ENCODE measurements at regions not wholly inside any gene's neighbourhood (a gene's known extent, or its start where the extent isn't known, plus 50 kb on each side); places are given as distances from the start of the nearest gene placed in this dataset.

GRCh38 chr13:71021825-71022422, 845.1 kb downstream of the DACH1 start:
- H3K4me1 Mint-ChIP-seq, result no peaks in the 10 kb centered on the region
- no peaks in the 10 kb centered on the region for H3K36me3 ChIP-seq (ENCODE audit: control insufficient read depth in 2 of 2, extremely low read depth in 1 of 2, insufficient read depth in 1 of 2, low read length in 1 of 2)
- H3K4me3 ChIP-seq (ENCODE audit: control insufficient read depth in 1 of 2, extremely low read depth in 1 of 2, low read length in 1 of 2), result no peak overlapping the region
- H3K27me3 Mint-ChIP-seq, result no peaks in the 10 kb centered on the region
- no peaks in the 10 kb centered on the region for H3K4me1 ChIP-seq (ENCODE audit: control insufficient read depth in 1 of 2, extremely low read depth in 1 of 2, insufficient read depth in 2 of 2, low read length in 2 of 2)
- no peak overlapping the region for H3K27ac ChIP-seq (ENCODE audit: low read length)
- no peak overlapping the region for H3K27ac Mint-ChIP-seq
- DNase-seq (no peak), ATAC-seq (replicated peaks in 1 of 4) (no peak)
- H3K36me3 Mint-ChIP-seq, result no peaks in the 10 kb centered on the region
- 54% methylated on average over 6 of the region's 10 CpGs for WGBS (ENCODE audit: insufficient coverage)
- H3K9me3 Mint-ChIP-seq, result peaks cover 6 to 21% (median 8%) of the 10 kb centered on the region in 3 donors
- ChIA-PET CTCF (no interaction called here), POLR2A (interaction anchor here in 1 of 2 donors (0.6 kb wide), 1 partner anchor 36 kb away, joined by 3 read pairs; no protein-coding TSS in a partner anchor)
- H3K4me3 Mint-ChIP-seq, result no peak overlapping the region
- H3K9me3 ChIP-seq, result no peaks in the 10 kb centered on the region
- H3K27me3 ChIP-seq (replicated peaks in 1 of 2; ENCODE audit: control insufficient read depth in 2 of 2, extremely low read depth in 1 of 2, insufficient read depth in 2 of 2, low read length in 1 of 2), result no peaks in the 10 kb centered on the region

- POLR2A ChIA-PET, result no interaction called here
- DNase-seq, result no peak
- Mint-ChIP-seq H3K36me3 (no peaks in the 10 kb centered on the region), H3K9me3 (peaks cover 1 to 15% (median 8%) of the 10 kb centered on the region in 3 donors), H3K27ac (no peak overlapping the region), H3K27me3 (no peaks in the 10 kb centered on the region), H3K4me1 (no peaks in the 10 kb centered on the region), H3K4me3 (no peak overlapping the region)
- no peaks in the 10 kb centered on the region for H3K4me1 ChIP-seq (ENCODE audit: control insufficient read depth in 1 of 2, extremely low read depth in 1 of 2, insufficient read depth in 2 of 2, low read length in 2 of 2)
- WGBS (ENCODE audit: insufficient coverage), result no CpG with 5 or more reads among the region's 1 CpG
- no peaks in the 10 kb centered on the region for H3K27me3 ChIP-seq (replicated peaks in 1 of 2; ENCODE audit: control insufficient read depth in 2 of 2, extremely low read depth in 1 of 2, insufficient read depth in 2 of 2, low read length in 1 of 2)
- H3K4me3 ChIP-seq (ENCODE audit: control insufficient read depth in 1 of 2, extremely low read depth in 1 of 2, low read length in 1 of 2), result no peak overlapping the region
- no peaks in the 10 kb centered on the region for H3K9me3 ChIP-seq
- no peaks in the 10 kb centered on the region for H3K36me3 ChIP-seq (ENCODE audit: control insufficient read depth in 2 of 2, extremely low read depth in 1 of 2, insufficient read depth in 1 of 2, low read length in 1 of 2)
- no peak overlapping the region for H3K27ac ChIP-seq (ENCODE audit: low read length)
- CTCF ChIA-PET, result no interaction called here
- ATAC-seq (replicated peaks in 1 of 4), result no peak
Measured at GRCh38 chr13:71018995-71019394, 848.0 kb downstream of the DACH1 start.

GRCh38 chr13:71018544-71018943, 848.5 kb downstream of the DACH1 start:
- DNase-seq (no peak), ATAC-seq (replicated peaks in 1 of 4) (no peak)
- Histone ChIP-seq H3K27ac (ENCODE audit: low read length) (no peak overlapping the region), H3K36me3 (ENCODE audit: control insufficient read depth in 2 of 2, extremely low read depth in 1 of 2, insufficient read depth in 1 of 2, low read length in 1 of 2) (no peaks in the 10 kb centered on the region), H3K27me3 (replicated peaks in 1 of 2; ENCODE audit: control insufficient read depth in 2 of 2, extremely low read depth in 1 of 2, insufficient read depth in 2 of 2, low read length in 1 of 2) (no peaks in the 10 kb centered on the region), H3K4me3 (ENCODE audit: control insufficient read depth in 1 of 2, extremely low read depth in 1 of 2, low read length in 1 of 2) (no peak overlapping the region), H3K9me3 (no peaks in the 10 kb centered on the region), H3K4me1 (ENCODE audit: control insufficient read depth in 1 of 2, extremely low read depth in 1 of 2, insufficient read depth in 2 of 2, low read length in 2 of 2) (no peaks in the 10 kb centered on the region)
- no peak overlapping the region for H3K27ac Mint-ChIP-seq
- H3K9me3 Mint-ChIP-seq, result peaks cover 1 to 15% (median 8%) of the 10 kb centered on the region in 3 donors
- CTCF ChIA-PET, result no interaction called here
- POLR2A ChIA-PET, result no interaction called here
- no peak overlapping the region for H3K4me3 Mint-ChIP-seq
- H3K36me3 Mint-ChIP-seq, result no peaks in the 10 kb centered on the region
- H3K4me1 Mint-ChIP-seq, result no peaks in the 10 kb centered on the region
- no peaks in the 10 kb centered on the region for H3K27me3 Mint-ChIP-seq

GRCh38 chr13:71017607-71018006, 849.4 kb downstream of the DACH1 start:
- Histone ChIP-seq H3K9me3 (no peaks in the 10 kb centered on the region), H3K4me1 (ENCODE audit: control insufficient read depth in 1 of 2, extremely low read depth in 1 of 2, insufficient read depth in 2 of 2, low read length in 2 of 2) (no peaks in the 10 kb centered on the region), H3K27ac (ENCODE audit: low read length) (no peak overlapping the region), H3K4me3 (ENCODE audit: control insufficient read depth in 1 of 2, extremely low read depth in 1 of 2, low read length in 1 of 2) (no peak overlapping the region), H3K36me3 (ENCODE audit: control insufficient read depth in 2 of 2, extremely low read depth in 1 of 2, insufficient read depth in 1 of 2, low read length in 1 of 2) (no peaks in the 10 kb centered on the region), H3K27me3 (replicated peaks in 1 of 2; ENCODE audit: control insufficient read depth in 2 of 2, extremely low read depth in 1 of 2, insufficient read depth in 2 of 2, low read length in 1 of 2) (no peaks in the 10 kb centered on the region)
- no peak for ATAC-seq (replicated peaks in 1 of 4)
- H3K4me3 Mint-ChIP-seq, result no peak overlapping the region
- H3K27me3 Mint-ChIP-seq, result no peaks in the 10 kb centered on the region
- ChIA-PET CTCF (no interaction called here), POLR2A (no interaction called here)
- no peak overlapping the region for H3K27ac Mint-ChIP-seq
- H3K4me1 Mint-ChIP-seq, result no peaks in the 10 kb centered on the region
- peaks cover 1 to 15% (median 8%) of the 10 kb centered on the region in 3 donors for H3K9me3 Mint-ChIP-seq
- H3K36me3 Mint-ChIP-seq, result no peaks in the 10 kb centered on the region
- no CpG with 5 or more reads among the region's 1 CpG for WGBS (ENCODE audit: insufficient coverage)
- no peak for DNase-seq

GRCh38 chr13:71015516-71015915, 851.5 kb downstream of the DACH1 start:
- ATAC-seq (replicated peaks in 1 of 4) (no peak), DNase-seq (no peak)
- Mint-ChIP-seq H3K4me3 (no peak overlapping the region), H3K27me3 (no peaks in the 10 kb centered on the region), H3K9me3 (peaks cover 1 to 8% (median 4%) of the 10 kb centered on the region in 3 donors), H3K27ac (no peak overlapping the region), H3K36me3 (no peaks in the 10 kb centered on the region), H3K4me1 (no peaks in the 10 kb centered on the region)
- ChIA-PET POLR2A (no interaction called here), CTCF (no interaction called here)
- Histone ChIP-seq H3K4me3 (ENCODE audit: control insufficient read depth in 1 of 2, extremely low read depth in 1 of 2, low read length in 1 of 2) (no peak overlapping the region), H3K36me3 (ENCODE audit: control insufficient read depth in 2 of 2, extremely low read depth in 1 of 2, insufficient read depth in 1 of 2, low read length in 1 of 2) (no peaks in the 10 kb centered on the region), H3K27ac (ENCODE audit: low read length) (no peak overlapping the region), H3K4me1 (ENCODE audit: control insufficient read depth in 1 of 2, extremely low read depth in 1 of 2, insufficient read depth in 2 of 2, low read length in 2 of 2) (no peaks in the 10 kb centered on the region), H3K27me3 (replicated peaks in 1 of 2; ENCODE audit: control insufficient read depth in 2 of 2, extremely low read depth in 1 of 2, insufficient read depth in 2 of 2, low read length in 1 of 2) (no peaks in the 10 kb centered on the region), H3K9me3 (no peaks in the 10 kb centered on the region)
- no CpG with 5 or more reads among the region's 2 CpGs for WGBS (ENCODE audit: insufficient coverage)

GRCh38 chr13:71015021-71015420, 852.0 kb downstream of the DACH1 start:
- CTCF ChIA-PET, result no interaction called here
- H3K9me3 Mint-ChIP-seq, result peaks cover 1 to 8% (median 4%) of the 10 kb centered on the region in 3 donors
- no peaks in the 10 kb centered on the region for H3K36me3 Mint-ChIP-seq
- 60% methylated on average over 2 of the region's 9 CpGs for WGBS (ENCODE audit: insufficient coverage)
- POLR2A ChIA-PET, result no interaction called here
- H3K36me3 ChIP-seq (ENCODE audit: control insufficient read depth in 2 of 2, extremely low read depth in 1 of 2, insufficient read depth in 1 of 2, low read length in 1 of 2), result no peaks in the 10 kb centered on the region
- no peak overlapping the region for H3K4me3 ChIP-seq (ENCODE audit: control insufficient read depth in 1 of 2, extremely low read depth in 1 of 2, low read length in 1 of 2)
- DNase-seq, result no peak
- H3K27ac ChIP-seq (ENCODE audit: low read length), result no peak overlapping the region
- H3K4me3 Mint-ChIP-seq, result no peak overlapping the region
- H3K4me1 Mint-ChIP-seq, result no peaks in the 10 kb centered on the region
- no peak overlapping the region for H3K27ac Mint-ChIP-seq
- no peaks in the 10 kb centered on the region for H3K9me3 ChIP-seq
- no peaks in the 10 kb centered on the region for H3K27me3 ChIP-seq (replicated peaks in 1 of 2; ENCODE audit: control insufficient read depth in 2 of 2, extremely low read depth in 1 of 2, insufficient read depth in 2 of 2, low read length in 1 of 2)
- no peaks in the 10 kb centered on the region for H3K4me1 ChIP-seq (ENCODE audit: control insufficient read depth in 1 of 2, extremely low read depth in 1 of 2, insufficient read depth in 2 of 2, low read length in 2 of 2)
- H3K27me3 Mint-ChIP-seq, result no peaks in the 10 kb centered on the region
- no peak for ATAC-seq (replicated peaks in 1 of 4)

GRCh38 chr13:71005919-71006318, 861.1 kb downstream of the DACH1 start:
- H3K27me3 ChIP-seq (replicated peaks in 1 of 2; ENCODE audit: control insufficient read depth in 2 of 2, extremely low read depth in 1 of 2, insufficient read depth in 2 of 2, low read length in 1 of 2), result no peaks in the 10 kb centered on the region
- H3K4me3 ChIP-seq (ENCODE audit: control insufficient read depth in 1 of 2, extremely low read depth in 1 of 2, low read length in 1 of 2), result no peak overlapping the region
- no peak overlapping the region for H3K4me3 Mint-ChIP-seq
- no peaks in the 10 kb centered on the region for H3K36me3 Mint-ChIP-seq
- POLR2A ChIA-PET, result no interaction called here
- no peak for DNase-seq
- H3K27ac ChIP-seq (ENCODE audit: low read length), result no peak overlapping the region
- CTCF ChIA-PET, result no interaction called here
- ATAC-seq (replicated peaks in 1 of 4), result no peak
- no peaks in the 10 kb centered on the region for H3K36me3 ChIP-seq (ENCODE audit: control insufficient read depth in 2 of 2, extremely low read depth in 1 of 2, insufficient read depth in 1 of 2, low read length in 1 of 2)
- H3K4me1 ChIP-seq (ENCODE audit: control insufficient read depth in 1 of 2, extremely low read depth in 1 of 2, insufficient read depth in 2 of 2, low read length in 2 of 2), result no peaks in the 10 kb centered on the region
- no peaks in the 10 kb centered on the region for H3K27me3 Mint-ChIP-seq
- peaks cover 0 to under 1% (median 0%) of the 10 kb centered on the region in 3 donors for H3K9me3 Mint-ChIP-seq
- H3K4me1 Mint-ChIP-seq, result no peaks in the 10 kb centered on the region
- H3K9me3 ChIP-seq, result no peaks in the 10 kb centered on the region
- no peak overlapping the region for H3K27ac Mint-ChIP-seq
